ENCODE measurements at regions not wholly inside any gene's neighbourhood (a gene's known extent, or its start where the extent isn't known, plus 50 kb on each side); places are given as distances from the start of the nearest gene placed in this dataset.
"Not testable (repeated sequence)": the region's sequence is repeated elsewhere in the genome, so short reads cannot be mapped to it uniquely, and the experiment has no call there.

GRCh38 chr3:78314327-78314726, 1274.4 kb downstream of the ROBO2 start:
- DNase-seq (ENCODE audit: low spot score) = no peak

- no peak for DNase-seq (ENCODE audit: low spot score)
These were observed 1277.9 kb downstream of the ROBO2 start for GRCh38 chr3:78317774-78318173.

GRCh38 chr3:78322780-78323179, 1282.9 kb downstream of the ROBO2 start:
- DNase-seq (ENCODE audit: low spot score) = no peak

GRCh38 chr3:78337801-78338211, 1297.9 kb downstream of the ROBO2 start:
- no peak for DNase-seq (ENCODE audit: low spot score)

GRCh38 chr3:78338405-78338804, 1298.5 kb downstream of the ROBO2 start:
- no peak for DNase-seq (ENCODE audit: low spot score)

- DNase-seq (ENCODE audit: low spot score) = no peak
These were observed 1303.3 kb downstream of the ROBO2 start for GRCh38 chr3:78343221-78343620.

GRCh38 chr3:78344267-78344666, 1304.4 kb downstream of the ROBO2 start:
- not testable (repeated sequence) for DNase-seq (ENCODE audit: low spot score)

GRCh38 chr3:78344918-78345317, 1305.0 kb downstream of the ROBO2 start:
- DNase-seq (ENCODE audit: low spot score) = no peak

- DNase-seq (ENCODE audit: low spot score) = no peak
These were observed 1307.3 kb downstream of the ROBO2 start for GRCh38 chr3:78347176-78347575.

- no peak for DNase-seq (ENCODE audit: low spot score)
These were observed 1308.8 kb downstream of the ROBO2 start for GRCh38 chr3:78348664-78349063.

- DNase-seq (ENCODE audit: low spot score) = no peak
These were observed 1309.7 kb downstream of the ROBO2 start for GRCh38 chr3:78349571-78349970.

- DNase-seq (ENCODE audit: low spot score) = no peak
These were observed 1311.4 kb downstream of the ROBO2 start for GRCh38 chr3:78351334-78351733.

GRCh38 chr3:78353231-78353630, 1313.3 kb downstream of the ROBO2 start:
- no peak for DNase-seq (ENCODE audit: low spot score)

- no peak for DNase-seq (ENCODE audit: low spot score)
These were observed 1321.0 kb downstream of the ROBO2 start for GRCh38 chr3:78360849-78361248.

- DNase-seq (ENCODE audit: low spot score) = no peak
These were observed 1328.9 kb downstream of the ROBO2 start for GRCh38 chr3:78368636-78369345.

GRCh38 chr3:78390221-78390620, 1350.3 kb downstream of the ROBO2 start:
- no peak for DNase-seq (ENCODE audit: low spot score)

GRCh38 chr3:78398401-78398800, 1358.5 kb downstream of the ROBO2 start:
- no peak for DNase-seq (ENCODE audit: low spot score)

- no peak for DNase-seq (ENCODE audit: low spot score)
These were observed 1362.8 kb downstream of the ROBO2 start for GRCh38 chr3:78402720-78403119.

GRCh38 chr3:78405745-78406144, 1362.1 kb downstream of the ROBO1 start:
- no peak for DNase-seq (ENCODE audit: low spot score)

GRCh38 chr3:78406396-78406795, 1361.4 kb downstream of the ROBO1 start:
- DNase-seq (ENCODE audit: low spot score) = no peak

GRCh38 chr3:78410077-78410476, 1357.7 kb downstream of the ROBO1 start:
- DNase-seq (ENCODE audit: low spot score) = no peak

GRCh38 chr3:78414261-78414660, 1353.5 kb downstream of the ROBO1 start:
- DNase-seq (ENCODE audit: low spot score) = no peak

- DNase-seq (ENCODE audit: low spot score) = no peak
These were observed 1347.2 kb downstream of the ROBO1 start for GRCh38 chr3:78420611-78421010.

- no peak for DNase-seq (ENCODE audit: low spot score)
These were observed 1346.4 kb downstream of the ROBO1 start for GRCh38 chr3:78421247-78421966.
